ENCODE measurements at regions not wholly inside any gene's neighbourhood (a gene's known extent, or its start where the extent isn't known, plus 50 kb on each side); places are given as distances from the start of the nearest gene placed in this dataset.

- Mint-ChIP-seq H3K27ac (no peak overlapping the region), H3K4me1 (no peaks in the 10 kb centered on the region), H3K9me3 (ENCODE audit: insufficient read depth) (peaks cover 2% of the 10 kb centered on the region), H3K27me3 (peaks cover 6% of the 10 kb centered on the region), H3K4me3 (no peak overlapping the region)
- H3K9ac ChIP-seq (ENCODE audit: low read length): no peak overlapping the region
- intact Hi-C loops (cut with micrococcal nuclease): no loop called here
- no peaks in the 10 kb centered on the region for H4K20me1 ChIP-seq (ENCODE audit: control insufficient read depth, insufficient read depth, low read length, poor library complexity, severe bottlenecking)
- H3K4me1 ChIP-seq (ENCODE audit: control insufficient read depth in 2 of 2, insufficient read depth in 2 of 2, low read length in 2 of 2): no peaks in the 10 kb centered on the region
- CTCF ChIA-PET: no interaction called here
- H3K79me2 ChIP-seq (ENCODE audit: control insufficient read depth, insufficient read depth, low read length): no peaks in the 10 kb centered on the region
- H3K4me3 ChIP-seq (ENCODE audit: control extremely low read depth in 1 of 5, extremely low read depth in 1 of 5, insufficient read depth in 1 of 5, low read depth in 2 of 5, low read length in 4 of 5): no peak overlapping the region
- POLR2A ChIA-PET: no interaction called here
- H3K4me2 ChIP-seq (replicated peaks; ENCODE audit: low read depth, low read length, poor library complexity, severe bottlenecking): no peak overlapping the region
- no peaks in the 10 kb centered on the region for H3K27me3 ChIP-seq (replicated peaks in 1 of 4; ENCODE audit: control extremely low read depth in 1 of 4, control insufficient read depth in 3 of 4, insufficient read depth in 4 of 4, low read length in 3 of 4)
- H2AFZ ChIP-seq (ENCODE audit: insufficient read depth, low read depth, low read length, poor library complexity, severe bottlenecking): no peak overlapping the region
- no peaks in the 10 kb centered on the region for H3K36me3 ChIP-seq (replicated peaks in 1 of 2; ENCODE audit: control extremely low read depth in 1 of 2, control insufficient read depth in 1 of 2, extremely low read depth in 1 of 2, insufficient read depth in 2 of 2, low read length in 1 of 2)
- H3K9me3 ChIP-seq (ENCODE audit: control extremely low read depth in 1 of 3, control insufficient read depth in 2 of 3, insufficient read depth in 1 of 3, low read length in 2 of 3): peaks cover 0 to 5% (median 0%) of the 10 kb centered on the region in 3 donors
- DNase-seq: no peak
- ATAC-seq (ENCODE audit: low read depth): no peak
- no peak overlapping the region for H3K27ac ChIP-seq (ENCODE audit: low read length in 2 of 2)
- TF ChIP-seq EZH2 (IDR thresholded peaks at IDR 0.05; ENCODE audit: borderline replicate concordance, insufficient read depth, low read depth, low read length, poor library complexity, severe bottlenecking): no peak
- TF ChIP-seq, protein P1, sequence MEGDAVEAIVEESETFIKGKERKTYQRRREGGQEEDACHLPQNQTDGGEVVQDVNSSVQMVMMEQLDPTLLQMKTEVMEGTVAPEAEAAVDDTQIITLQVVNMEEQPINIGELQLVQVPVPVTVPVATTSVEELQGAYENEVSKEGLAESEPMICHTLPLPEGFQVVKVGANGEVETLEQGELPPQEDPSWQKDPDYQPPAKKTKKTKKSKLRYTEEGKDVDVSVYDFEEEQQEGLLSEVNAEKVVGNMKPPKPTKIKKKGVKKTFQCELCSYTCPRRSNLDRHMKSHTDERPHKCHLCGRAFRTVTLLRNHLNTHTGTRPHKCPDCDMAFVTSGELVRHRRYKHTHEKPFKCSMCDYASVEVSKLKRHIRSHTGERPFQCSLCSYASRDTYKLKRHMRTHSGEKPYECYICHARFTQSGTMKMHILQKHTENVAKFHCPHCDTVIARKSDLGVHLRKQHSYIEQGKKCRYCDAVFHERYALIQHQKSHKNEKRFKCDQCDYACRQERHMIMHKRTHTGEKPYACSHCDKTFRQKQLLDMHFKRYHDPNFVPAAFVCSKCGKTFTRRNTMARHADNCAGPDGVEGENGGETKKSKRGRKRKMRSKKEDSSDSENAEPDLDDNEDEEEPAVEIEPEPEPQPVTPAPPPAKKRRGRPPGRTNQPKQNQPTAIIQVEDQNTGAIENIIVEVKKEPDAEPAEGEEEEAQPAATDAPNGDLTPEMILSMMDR (IDR thresholded peaks at IDR 0.05): no peak
Measured at GRCh38 chr4:55011761-55012160, 113.6 kb downstream of the KDR start.

DNA sequence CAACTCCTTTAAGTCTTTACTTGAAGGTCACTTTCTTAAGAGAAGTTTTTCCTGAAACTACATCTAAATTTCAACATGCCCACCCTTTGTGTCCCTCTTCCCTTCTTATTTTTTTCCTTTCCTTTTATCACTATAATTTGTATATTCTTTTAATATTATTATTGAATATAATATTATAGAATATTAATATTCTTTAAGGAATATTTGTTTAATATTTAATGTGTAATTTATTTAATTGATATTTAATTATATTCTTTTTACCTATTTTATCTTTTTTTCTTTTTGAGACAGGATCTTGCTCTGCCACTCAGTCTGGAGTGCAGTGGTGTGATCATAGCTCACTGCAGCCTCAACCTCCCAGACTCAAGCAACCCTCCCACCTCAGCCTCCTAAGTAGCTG is 114.8 kb downstream of the KDR start:
- ATAC-seq (ENCODE audit: low read depth) (no peak), DNase-seq (no peak)
- intact Hi-C loops (cut with micrococcal nuclease): no loop called here
- H3K4me1 ChIP-seq (ENCODE audit: control insufficient read depth in 2 of 2, insufficient read depth in 2 of 2, low read length in 2 of 2): no peaks in the 10 kb centered on the region
- Mint-ChIP-seq H3K4me1 (no peaks in the 10 kb centered on the region), H3K9me3 (ENCODE audit: insufficient read depth) (peaks cover 2% of the 10 kb centered on the region), H3K4me3 (no peak overlapping the region), H3K27me3 (peaks cover 4% of the 10 kb centered on the region), H3K27ac (no peak overlapping the region)
- no peak overlapping the region for H3K4me3 ChIP-seq (ENCODE audit: control extremely low read depth in 1 of 5, extremely low read depth in 1 of 5, insufficient read depth in 1 of 5, low read depth in 2 of 5, low read length in 4 of 5)
- no peak overlapping the region for H3K4me2 ChIP-seq (replicated peaks; ENCODE audit: low read depth, low read length, poor library complexity, severe bottlenecking)
- no peaks in the 10 kb centered on the region for H3K36me3 ChIP-seq (replicated peaks in 1 of 2; ENCODE audit: control extremely low read depth in 1 of 2, control insufficient read depth in 1 of 2, extremely low read depth in 1 of 2, insufficient read depth in 2 of 2, low read length in 1 of 2)
- H2AFZ ChIP-seq (ENCODE audit: insufficient read depth, low read depth, low read length, poor library complexity, severe bottlenecking): no peak overlapping the region
- H3K27ac ChIP-seq (ENCODE audit: low read length in 2 of 2): no peak overlapping the region
- H3K79me2 ChIP-seq (ENCODE audit: control insufficient read depth, insufficient read depth, low read length): no peaks in the 10 kb centered on the region
- H3K9me3 ChIP-seq (ENCODE audit: control extremely low read depth in 1 of 3, control insufficient read depth in 2 of 3, insufficient read depth in 1 of 3, low read length in 2 of 3): peaks cover 0 to 5% (median 0%) of the 10 kb centered on the region in 3 donors
- no peak for TF ChIP-seq EZH2 (IDR thresholded peaks at IDR 0.05; ENCODE audit: borderline replicate concordance, insufficient read depth, low read depth, low read length, poor library complexity, severe bottlenecking)
- TF ChIP-seq, protein P1 (IDR thresholded peaks at IDR 0.05): no peak
- H3K27me3 ChIP-seq (replicated peaks in 1 of 4; ENCODE audit: control extremely low read depth in 1 of 4, control insufficient read depth in 3 of 4, insufficient read depth in 4 of 4, low read length in 3 of 4): no peaks in the 10 kb centered on the region
- no peaks in the 10 kb centered on the region for H4K20me1 ChIP-seq (ENCODE audit: control insufficient read depth, insufficient read depth, low read length, poor library complexity, severe bottlenecking)
- no peak overlapping the region for H3K9ac ChIP-seq (ENCODE audit: low read length)
- ChIA-PET CTCF (no interaction called here), POLR2A (no interaction called here)

Measured in B cell (primary cell).